HG02981 (cell line): ENCODE measurements at regions not wholly inside any gene's neighbourhood (a gene's known extent, or its start where the extent isn't known, plus 50 kb on each side); places are given as distances from the start of the nearest gene placed in this dataset.
"Not testable (repeated sequence)": the region's sequence is repeated elsewhere in the genome, so short reads cannot be mapped to it uniquely, and the experiment has no call there.

Experiments used
- ATAC-seq: cut with Tn5 transposase; IDR thresholded peaks from one replicate; pipeline ENCODE4 v1.9.1; 2021; ENCODE audit warnings: mild to moderate bottlenecking, moderate library complexity; ENCODE audit not compliant: unreplicated experiment

GRCh38 chr10:118805146-118805545 is 50.4 kb upstream of the CACUL1 start:
- no peak for ATAC-seq

- ATAC-seq, result no peak
Observed at GRCh38 chr10:118807512-118808305, 52.9 kb upstream of the CACUL1 start.

GRCh38 chr10:118808601-118809356 is 54.0 kb upstream of the CACUL1 start:
- no peak for ATAC-seq

GRCh38 chr10:118809357-118810220 is 54.8 kb upstream of the CACUL1 start:
- ATAC-seq, result no peak

- no peak for ATAC-seq
Observed at GRCh38 chr10:118810796-118811505, 56.2 kb upstream of the CACUL1 start.

GRCh38 chr10:118811675-118812392 is 57.1 kb upstream of the CACUL1 start:
- ATAC-seq, result no peak

- no peak for ATAC-seq
Observed at GRCh38 chr10:118812393-118812740, 57.6 kb upstream of the CACUL1 start.

- ATAC-seq, result not testable (repeated sequence)
Observed at GRCh38 chr10:118813001-118813400, 58.2 kb upstream of the CACUL1 start.

- ATAC-seq, result no peak
Observed at GRCh38 chr10:118816471-118817168, 61.9 kb upstream of the CACUL1 start.

GRCh38 chr10:118817328-118818068 is 62.7 kb upstream of the CACUL1 start:
- no peak for ATAC-seq

GRCh38 chr10:118818621-118819221 is 64.0 kb upstream of the CACUL1 start:
- ATAC-seq, result no peak

- ATAC-seq, result no peak
Observed at GRCh38 chr10:118820326-118821116, 65.8 kb upstream of the CACUL1 start.

GRCh38 chr10:118823256-118823907 is 68.6 kb upstream of the CACUL1 start:
- no peak for ATAC-seq

- ATAC-seq, result no peak
Observed at GRCh38 chr10:118827053-118827452, 72.3 kb upstream of the CACUL1 start.

GRCh38 chr10:118827466-118828155 is 72.8 kb upstream of the CACUL1 start:
- ATAC-seq, result no peak

- no peak for ATAC-seq
Observed at GRCh38 chr10:118832241-118832651, 77.5 kb upstream of the CACUL1 start.
